Stimulated activated naive B cell treated with anti-CD40 and anti-IgM and Interleukin-4, amounts not matched to agents 10 μg/mL and 1 μg/mL and 100 μg/mL, for 72 hours (primary cell): ENCODE measurements at regions not wholly inside any gene's neighbourhood (a gene's known extent, or its start where the extent isn't known, plus 50 kb on each side); places are given as distances from the start of the nearest gene placed in this dataset.

Experiments used
- ATAC-seq, 2 donors: fragments of 150-1000 bp; cut with Tn5 transposase; replicated peaks; 2 replicates each; pipeline ENCODE4 v1.10.0; 2021; ENCODE audit warnings: moderate library complexity in 1 of 2
- DNase-seq: peaks from one replicate; pipeline ENCODE4 v3.0.0; 2021
- H3K27ac Mint-ChIP-seq: one replicate; pipeline ENCODE4 v1.8.0; 2022; ENCODE audit warnings: mild to moderate bottlenecking, mixed read lengths
- H3K27me3 Mint-ChIP-seq, 2 donors: one replicate each; pipeline ENCODE4 v1.8.0; 2022; ENCODE audit warnings: mixed read lengths in 2 of 2
- H3K36me3 Mint-ChIP-seq, 2 donors: one replicate each; pipeline ENCODE4 v1.8.0; 2022; ENCODE audit warnings: mixed read lengths in 2 of 2, mild to moderate bottlenecking in 1 of 2
- H3K4me1 Mint-ChIP-seq, 2 donors: one replicate each; pipeline ENCODE4 v1.8.0; 2022; ENCODE audit warnings: mixed read lengths in 2 of 2, mild to moderate bottlenecking in 1 of 2
- H3K4me3 Mint-ChIP-seq, 2 donors: one replicate each; pipeline ENCODE4 v1.8.0; 2022; ENCODE audit warnings: mild to moderate bottlenecking in 2 of 2, mixed read lengths in 2 of 2, moderate library complexity in 1 of 2
- H3K9me3 Mint-ChIP-seq, 2 donors: one replicate each; pipeline ENCODE4 v1.8.0; 2022; ENCODE audit warnings: mixed read lengths in 2 of 2, mild to moderate bottlenecking in 1 of 2

GRCh38 chr2:12642859-12643258 is 73.9 kb upstream of the TRIB2 start:
- no peak for DNase-seq
- no peak for ATAC-seq
- peaks cover 20 to 24% of the 10 kb centered on the region in 2 donors for H3K27me3 Mint-ChIP-seq
- peaks cover 3 to 16% of the 10 kb centered on the region in 2 donors for H3K36me3 Mint-ChIP-seq
- H3K27ac Mint-ChIP-seq = no peak overlapping the region
- no peak overlapping the region for H3K4me3 Mint-ChIP-seq
- peaks cover 10 to 16% of the 10 kb centered on the region in 2 donors for H3K9me3 Mint-ChIP-seq
- peaks cover 1 to 5% of the 10 kb centered on the region in 2 donors for H3K4me1 Mint-ChIP-seq

- Mint-ChIP-seq H3K9me3 (peaks cover 9 to 12% of the 10 kb centered on the region in 2 donors), H3K27ac (no peak overlapping the region), H3K36me3 (peaks cover 0 to 10% of the 10 kb centered on the region in 2 donors), H3K27me3 (peaks cover 25 to 40% of the 10 kb centered on the region in 2 donors), H3K4me3 (no peak overlapping the region), H3K4me1 (peaks cover 0 to 2% of the 10 kb centered on the region in 2 donors)
- no peak for ATAC-seq
- DNase-seq = no peak
Measured at GRCh38 chr2:12649602-12650400, 66.9 kb upstream of the TRIB2 start.

- ATAC-seq (no peak), DNase-seq (no peak)
- Mint-ChIP-seq H3K27me3 (peaks cover 21 to 45% of the 10 kb centered on the region in 2 donors), H3K4me1 (peaks cover 0 to 2% of the 10 kb centered on the region in 2 donors), H3K9me3 (peaks cover 4% of the 10 kb centered on the region in 2 donors), H3K36me3 (peaks cover 0 to 3% of the 10 kb centered on the region in 2 donors), H3K4me3 (no peak overlapping the region), H3K27ac (no peak overlapping the region)
Measured at GRCh38 chr2:12651641-12652040, 65.1 kb upstream of the TRIB2 start.

GRCh38 chr2:12652723-12653122 is 64.0 kb upstream of the TRIB2 start:
- no peak for ATAC-seq
- DNase-seq = no peak
- no peaks in the 10 kb centered on the region for H3K9me3 Mint-ChIP-seq
- no peaks in the 10 kb centered on the region for H3K36me3 Mint-ChIP-seq
- H3K27ac Mint-ChIP-seq = no peak overlapping the region
- peaks cover 23 to 46% of the 10 kb centered on the region in 2 donors for H3K27me3 Mint-ChIP-seq
- no peak overlapping the region for H3K4me3 Mint-ChIP-seq
- peaks cover 0 to 2% of the 10 kb centered on the region in 2 donors for H3K4me1 Mint-ChIP-seq

GRCh38 chr2:12657560-12657959 is 59.2 kb upstream of the TRIB2 start:
- DNase-seq (no peak), ATAC-seq (no peak)
- no peaks in the 10 kb centered on the region for H3K36me3 Mint-ChIP-seq
- peaks cover 15 to 27% of the 10 kb centered on the region in 2 donors for H3K27me3 Mint-ChIP-seq
- H3K27ac Mint-ChIP-seq = no peak overlapping the region
- H3K9me3 Mint-ChIP-seq = no peaks in the 10 kb centered on the region
- no peaks in the 10 kb centered on the region for H3K4me1 Mint-ChIP-seq
- H3K4me3 Mint-ChIP-seq = no peak overlapping the region

GRCh38 chr2:12658310-12658945 is 58.3 kb upstream of the TRIB2 start:
- no peak overlapping the region for H3K4me3 Mint-ChIP-seq
- H3K36me3 Mint-ChIP-seq = no peaks in the 10 kb centered on the region
- H3K27me3 Mint-ChIP-seq = peaks cover 15 to 20% of the 10 kb centered on the region in 2 donors
- no peak for ATAC-seq
- H3K9me3 Mint-ChIP-seq = no peaks in the 10 kb centered on the region
- no peak for DNase-seq
- no peak overlapping the region for H3K27ac Mint-ChIP-seq
- no peaks in the 10 kb centered on the region for H3K4me1 Mint-ChIP-seq

- Mint-ChIP-seq H3K27me3 (peaks cover 22 to 25% of the 10 kb centered on the region in 2 donors), H3K36me3 (peaks cover 0 to 7% of the 10 kb centered on the region in 2 donors)
Measured at GRCh38 chr2:12661489-12661888, 55.2 kb upstream of the TRIB2 start.

GRCh38 chr2:12663306-12664037 is 53.3 kb upstream of the TRIB2 start:
- no peak overlapping the region for H3K4me3 Mint-ChIP-seq
- H3K9me3 Mint-ChIP-seq = peaks cover 6 to 8% of the 10 kb centered on the region in 2 donors
- peaks cover 0 to 7% of the 10 kb centered on the region in 2 donors for H3K36me3 Mint-ChIP-seq
- H3K27me3 Mint-ChIP-seq = peaks cover 15 to 16% of the 10 kb centered on the region in 2 donors
- ATAC-seq (no peak), DNase-seq (no peak)
- no peak overlapping the region for H3K27ac Mint-ChIP-seq
- no peaks in the 10 kb centered on the region for H3K4me1 Mint-ChIP-seq

More at GRCh38 chr2:12661489-12661888, 55.2 kb upstream of the TRIB2 start:
- H3K9me3 Mint-ChIP-seq = peaks cover 6 to 8% of the 10 kb centered on the region in 2 donors
- no peak overlapping the region for H3K4me3 Mint-ChIP-seq
- H3K27ac Mint-ChIP-seq = no peak overlapping the region
- H3K4me1 Mint-ChIP-seq = no peaks in the 10 kb centered on the region
- no peak for ATAC-seq
- DNase-seq = no peak

GRCh38 chr2:12665334-12665733 is 51.4 kb upstream of the TRIB2 start:
- DNase-seq = no peak
- peaks cover 6 to 8% of the 10 kb centered on the region in 2 donors for H3K9me3 Mint-ChIP-seq
- H3K36me3 Mint-ChIP-seq = peaks cover 0 to 7% of the 10 kb centered on the region in 2 donors
- H3K4me3 Mint-ChIP-seq = no peak overlapping the region
- H3K27me3 Mint-ChIP-seq = peaks cover 7 to 9% of the 10 kb centered on the region in 2 donors
- no peak overlapping the region for H3K27ac Mint-ChIP-seq
- H3K4me1 Mint-ChIP-seq = no peaks in the 10 kb centered on the region
- no peak for ATAC-seq

GRCh38 chr2:12666445-12666844 is 50.3 kb upstream of the TRIB2 start:
- Mint-ChIP-seq H3K27me3 (peaks cover 7 to 16% of the 10 kb centered on the region in 2 donors), H3K9me3 (peaks cover 6 to 8% of the 10 kb centered on the region in 2 donors), H3K4me1 (no peaks in the 10 kb centered on the region), H3K36me3 (peaks cover 0 to 7% of the 10 kb centered on the region in 2 donors), H3K27ac (no peak overlapping the region), H3K4me3 (no peak overlapping the region)
- no peak for DNase-seq
- no peak for ATAC-seq
